HG03103 (cell line): ENCODE measurements at regions not wholly inside any gene's neighbourhood (a gene's known extent, or its start where the extent isn't known, plus 50 kb on each side); places are given as distances from the start of the nearest gene placed in this dataset.
"Not testable (repeated sequence)": the region's sequence is repeated elsewhere in the genome, so short reads cannot be mapped to it uniquely, and the experiment has no call there.

ENCODE experiments used
- ATAC-seq: cut with Tn5 transposase; IDR thresholded peaks from one replicate; pipeline ENCODE4 v1.9.1; 2021; ENCODE audit warnings: low read depth; ENCODE audit not compliant: unreplicated experiment

DNA sequence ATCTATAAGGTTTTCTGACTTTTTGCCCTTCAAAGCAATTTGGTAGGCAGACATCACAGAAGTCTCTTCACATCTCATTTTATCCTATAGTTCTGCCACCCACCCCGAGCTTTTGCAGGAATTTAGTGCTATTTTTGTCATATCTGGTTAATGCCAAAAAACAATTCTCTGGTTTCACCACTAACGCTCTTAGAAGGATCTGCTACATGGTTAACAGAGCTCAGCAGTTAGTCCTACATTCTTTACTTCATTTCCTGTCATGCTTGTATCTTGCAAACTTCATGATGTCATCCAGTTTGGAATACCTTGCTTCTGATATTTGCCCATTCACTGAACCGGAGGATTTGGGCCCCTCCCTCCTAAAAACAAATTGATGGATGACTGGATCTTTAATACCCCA is 116.8 kb upstream of the SERPINE2 start:
- ATAC-seq = no peak

DNA sequence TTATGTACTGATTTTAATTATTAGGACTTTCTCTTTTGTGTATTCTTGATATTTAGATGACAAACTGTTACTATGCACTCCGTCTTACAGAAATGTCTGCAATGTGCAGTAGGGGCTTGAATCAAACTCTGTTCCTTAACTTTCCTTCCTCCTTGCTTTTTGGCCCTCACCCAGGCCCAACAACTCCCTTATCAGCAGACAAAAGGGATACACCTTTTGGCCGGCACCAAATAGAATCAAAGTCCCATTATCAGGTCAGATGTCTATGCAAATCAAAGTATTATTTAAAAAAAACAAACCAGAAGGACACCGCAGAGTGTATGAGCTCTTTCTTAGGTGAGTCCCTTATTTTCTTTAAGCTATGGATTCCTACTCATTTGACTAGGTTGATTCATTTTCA is 116.3 kb upstream of the SERPINE2 start:
- ATAC-seq = no peak

DNA sequence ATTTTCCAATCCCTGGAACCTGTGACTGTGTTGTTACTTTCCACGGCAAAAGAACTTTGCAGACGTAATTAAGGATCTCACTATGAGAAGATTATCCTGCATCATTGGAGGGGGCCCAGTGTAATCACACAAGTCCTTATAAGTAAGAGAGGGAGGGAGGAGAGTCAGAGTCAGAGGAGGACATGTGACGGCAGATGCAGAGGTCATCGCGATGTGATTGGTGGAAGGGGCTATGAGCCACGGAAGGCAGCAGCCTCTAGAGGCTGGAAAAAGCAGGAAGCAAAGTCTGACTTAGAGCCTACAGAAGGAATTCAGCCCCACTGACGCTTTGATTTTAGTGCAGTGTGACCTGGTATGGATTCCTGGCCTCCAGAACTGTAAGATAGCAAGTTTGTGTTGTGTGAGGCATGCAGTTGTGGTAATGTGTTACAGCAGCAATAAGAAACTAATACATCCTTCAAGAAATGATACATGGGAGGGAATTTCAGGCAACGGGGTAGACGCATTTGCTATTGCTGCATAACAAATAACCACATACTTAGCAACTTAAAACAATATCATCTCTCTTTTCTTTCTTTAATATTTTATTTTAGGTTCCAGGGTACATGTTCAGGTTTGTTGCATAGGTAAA is 112.7 kb upstream of the SERPINE2 start:
- ATAC-seq = no peak

DNA sequence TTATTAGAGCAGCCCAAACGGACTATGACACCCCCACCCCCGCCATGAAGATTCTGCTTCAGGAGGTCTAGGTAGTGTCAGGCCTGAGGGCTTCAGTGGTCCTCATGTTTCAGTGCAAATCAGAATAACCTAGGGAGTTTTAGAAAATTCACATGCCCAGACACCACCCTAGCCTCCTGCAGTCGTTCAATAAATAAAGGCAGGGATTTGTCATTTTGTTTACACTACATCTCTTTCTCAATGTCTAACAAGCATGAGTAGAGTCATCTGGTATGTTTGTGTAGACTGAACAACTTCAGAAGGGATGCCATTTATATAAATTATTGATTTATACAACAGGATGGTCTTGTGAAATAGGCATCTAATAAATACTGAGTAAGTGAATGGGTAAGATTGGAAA is 112.1 kb upstream of the SERPINE2 start:
- ATAC-seq = no peak

DNA sequence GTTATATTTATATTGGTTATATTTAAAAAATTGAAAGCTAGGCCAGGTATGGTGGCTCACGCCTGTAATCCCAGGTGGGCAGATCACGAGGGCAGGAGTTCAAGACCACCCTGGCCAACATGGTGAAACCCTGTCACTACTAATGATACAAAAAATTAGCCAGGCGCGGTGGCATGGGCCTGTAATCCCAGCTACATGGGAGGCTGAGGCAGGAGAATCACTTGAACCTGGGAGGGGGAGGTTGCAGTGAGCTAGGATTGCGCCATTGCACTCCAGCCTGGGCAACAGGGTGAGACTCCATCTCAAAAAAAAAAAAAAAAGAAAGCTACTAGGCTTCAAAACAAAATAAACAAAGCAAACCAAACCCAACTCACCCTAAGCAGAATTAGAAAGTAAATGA is 109.0 kb upstream of the SERPINE2 start:
- not testable (repeated sequence) for ATAC-seq

DNA sequence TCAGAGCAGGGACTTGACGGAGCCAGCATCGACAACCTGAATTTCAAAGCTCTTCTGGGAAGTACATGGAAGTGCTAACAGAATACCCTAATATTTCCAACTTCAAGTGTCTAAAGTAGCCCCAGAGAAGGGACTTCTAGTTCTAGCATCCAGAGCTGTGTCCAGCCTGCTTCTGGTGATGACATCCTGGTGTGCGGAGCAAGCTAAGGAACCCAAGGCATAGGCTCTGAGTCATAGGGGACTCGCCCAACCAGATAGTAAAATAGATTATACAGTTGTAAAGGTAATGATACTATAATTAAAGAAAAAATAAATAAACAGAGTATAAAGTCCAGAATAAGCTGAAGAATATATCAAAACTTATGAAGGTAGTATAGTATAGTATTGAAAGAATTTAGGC is 108.1 kb upstream of the SERPINE2 start:
- no peak for ATAC-seq

DNA sequence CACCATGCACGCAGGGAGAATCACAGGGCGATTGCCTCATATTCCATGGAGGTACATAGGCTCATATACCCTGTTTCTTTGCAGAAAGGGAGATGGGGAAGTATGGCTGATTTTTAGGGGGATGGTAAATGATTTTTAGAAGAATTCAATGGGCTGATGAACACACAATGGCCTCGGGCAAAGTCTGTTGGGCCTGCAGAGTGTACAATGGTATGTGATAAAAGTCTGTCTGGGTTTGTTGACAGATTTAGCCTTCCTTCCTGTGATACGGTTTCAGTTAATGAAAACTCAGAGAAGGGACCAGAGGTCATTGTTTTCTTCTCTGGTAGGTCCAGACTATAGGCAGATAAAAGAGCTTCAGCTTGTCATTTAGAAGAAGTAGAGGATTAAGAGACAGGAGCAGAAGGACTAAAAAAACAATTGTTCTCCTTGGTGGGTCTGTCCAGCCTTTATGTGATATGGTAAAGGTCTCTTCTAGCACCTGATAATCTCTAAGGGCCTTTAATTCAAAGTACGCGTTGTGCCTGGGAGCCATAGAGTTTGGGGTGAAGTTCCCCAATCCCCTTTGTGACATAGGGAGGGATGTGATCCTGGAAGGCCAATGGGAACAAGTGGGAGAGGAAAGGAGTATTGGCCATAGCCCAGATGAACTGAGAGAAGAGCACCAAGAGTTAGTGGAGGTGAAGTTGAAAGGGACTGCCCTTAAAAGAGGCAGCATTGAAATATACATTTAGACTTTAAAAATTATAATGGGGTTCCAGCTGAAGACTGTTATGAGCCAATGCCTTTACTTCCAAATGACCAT is 107.5 kb upstream of the SERPINE2 start:
- ATAC-seq = no peak

DNA sequence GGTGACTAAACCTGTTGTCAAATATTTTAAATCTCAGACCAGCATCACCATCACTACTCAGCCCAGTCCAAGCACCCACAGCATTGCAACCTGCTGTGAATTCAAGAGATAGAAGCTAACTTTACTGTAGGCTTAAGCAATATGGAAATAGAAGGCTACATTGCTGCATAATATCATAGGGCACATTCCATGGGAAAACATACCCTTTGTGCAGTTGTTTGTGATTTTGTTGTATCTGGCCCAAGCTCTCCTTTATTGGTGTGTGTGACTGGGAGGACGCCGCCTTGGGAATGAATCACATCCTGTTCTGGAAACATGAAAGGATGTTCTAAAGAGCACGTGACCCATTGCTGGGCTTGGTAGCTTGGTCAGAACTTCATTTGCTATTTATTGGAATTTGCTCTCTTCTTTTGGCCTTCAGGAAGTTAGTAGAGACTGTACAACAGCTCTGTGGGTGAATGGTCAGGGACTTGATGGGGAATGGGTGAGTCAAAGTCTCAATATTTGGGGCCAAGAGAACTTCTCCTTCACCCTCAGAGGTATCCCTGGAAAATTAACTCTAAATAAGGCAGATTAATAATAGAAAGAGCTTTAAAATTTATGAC is 106.8 kb upstream of the SERPINE2 start:
- ATAC-seq = no peak

DNA sequence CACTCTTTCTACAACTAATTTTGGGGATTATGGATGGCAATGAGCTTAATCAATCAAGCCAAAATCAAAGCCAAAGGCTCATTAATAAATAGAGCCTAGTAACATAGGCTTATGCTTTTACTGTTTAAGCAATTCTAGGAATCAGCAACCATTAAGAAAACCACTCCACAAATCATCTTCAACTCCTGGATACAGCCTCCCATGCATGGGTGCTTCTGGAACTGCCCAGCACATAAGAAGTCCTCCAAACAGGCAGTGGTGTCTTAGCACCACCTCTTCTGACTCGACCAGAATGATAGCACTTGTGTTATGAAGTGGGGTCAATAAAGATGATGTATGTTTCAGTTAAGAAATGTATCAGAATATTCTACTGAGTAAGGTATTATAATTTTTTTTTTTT is 104.4 kb upstream of the SERPINE2 start:
- ATAC-seq = no peak

DNA sequence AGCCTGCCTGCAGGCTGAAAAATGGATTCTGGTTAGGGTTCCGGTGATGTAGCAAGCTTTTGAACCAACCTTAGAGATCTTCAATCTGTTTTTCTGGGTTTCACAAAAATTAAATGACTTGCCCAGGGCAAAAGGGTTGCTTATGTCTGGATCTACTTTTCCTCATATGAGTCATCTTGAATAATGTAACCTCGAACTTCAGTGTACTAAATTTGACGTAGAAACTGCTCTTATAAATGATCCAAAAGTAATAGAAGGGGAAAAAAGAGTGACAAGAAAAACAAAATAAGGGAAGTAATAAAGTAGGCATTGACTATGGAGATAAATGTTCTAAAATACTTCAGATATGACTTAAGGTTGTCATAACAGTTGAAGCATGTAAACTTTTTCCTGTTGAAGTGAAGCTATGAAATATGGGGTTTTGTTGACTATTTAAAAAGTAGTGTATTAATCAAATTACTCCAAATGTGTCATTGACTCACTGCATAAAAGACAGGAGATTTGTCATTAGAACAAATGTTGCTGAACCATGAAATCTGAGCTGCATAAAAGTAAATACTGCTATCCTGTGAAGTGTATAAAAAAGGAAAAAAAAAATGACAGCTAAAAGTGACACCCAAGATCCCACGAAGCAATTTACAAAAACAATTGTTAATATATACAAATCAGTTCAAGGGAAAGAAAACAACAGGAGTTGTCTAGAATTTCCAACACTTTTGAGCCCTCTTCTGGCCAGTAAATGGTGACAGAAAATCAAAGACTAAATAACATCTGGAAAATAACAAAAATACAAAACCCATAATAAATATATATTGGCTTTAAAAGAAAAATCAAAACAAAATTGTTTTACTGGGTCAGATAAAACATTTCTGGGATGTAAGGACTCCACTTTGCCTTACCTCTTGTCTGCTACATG is 103.6 kb upstream of the SERPINE2 start:
- ATAC-seq = no peak

DNA sequence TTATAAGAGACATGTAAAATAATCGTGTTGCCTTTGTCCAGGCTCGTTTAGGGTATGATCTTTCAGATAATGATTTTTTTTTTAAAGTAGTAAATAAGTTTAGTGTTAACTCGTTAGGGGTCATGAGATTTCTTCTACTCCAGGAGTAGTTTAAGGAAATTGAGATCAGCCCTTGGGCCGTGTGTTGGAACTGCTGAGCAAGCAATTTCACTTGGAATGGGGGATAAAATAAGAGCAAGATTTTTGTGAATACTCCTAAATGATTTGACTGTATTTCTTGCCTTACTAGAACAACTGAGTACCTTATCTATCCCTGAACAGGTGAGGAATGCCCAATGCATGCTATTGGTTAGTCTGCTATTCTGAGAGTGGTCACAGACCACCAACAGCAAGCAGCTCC is 102.2 kb upstream of the SERPINE2 start:
- no peak for ATAC-seq

DNA sequence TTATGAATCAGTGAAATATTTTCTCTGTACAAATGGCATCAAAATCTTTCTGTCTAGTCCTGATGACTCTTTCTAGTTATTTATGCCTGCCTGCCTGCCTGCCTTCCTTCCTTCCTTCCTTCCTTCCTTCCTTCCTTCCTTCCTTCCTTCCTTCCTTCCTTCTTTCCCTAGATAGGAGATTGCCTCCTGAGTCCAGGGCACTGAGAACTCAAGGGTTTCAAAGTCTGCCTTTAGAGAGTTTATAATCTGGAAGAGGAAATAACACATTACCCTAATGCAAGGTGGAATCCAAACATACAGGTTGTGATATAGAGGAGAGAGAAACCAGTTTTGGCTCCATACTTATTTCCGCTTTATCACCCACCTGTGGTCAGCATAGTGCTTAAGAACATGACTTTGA is 98.1 kb upstream of the SERPINE2 start:
- ATAC-seq = no peak

DNA sequence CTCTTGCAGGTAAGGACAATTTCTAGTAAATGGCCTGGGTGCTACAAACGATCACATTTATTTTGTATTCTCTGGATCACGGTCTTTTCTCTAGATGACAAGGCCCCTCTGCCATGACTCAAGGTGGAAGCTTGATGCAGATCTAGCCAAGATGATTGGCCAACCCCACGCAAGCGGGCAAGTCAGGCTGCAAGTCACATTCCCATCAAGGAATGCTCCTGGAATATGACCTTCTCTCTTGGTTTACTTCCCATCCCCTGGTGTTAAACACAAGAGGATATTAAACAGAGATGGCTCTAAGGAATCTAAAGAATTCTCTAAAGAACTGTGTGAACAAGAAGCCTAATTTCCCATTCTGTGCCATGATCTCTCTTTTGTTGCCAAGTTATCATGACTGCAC is 97.3 kb upstream of the SERPINE2 start:
- no peak for ATAC-seq

DNA sequence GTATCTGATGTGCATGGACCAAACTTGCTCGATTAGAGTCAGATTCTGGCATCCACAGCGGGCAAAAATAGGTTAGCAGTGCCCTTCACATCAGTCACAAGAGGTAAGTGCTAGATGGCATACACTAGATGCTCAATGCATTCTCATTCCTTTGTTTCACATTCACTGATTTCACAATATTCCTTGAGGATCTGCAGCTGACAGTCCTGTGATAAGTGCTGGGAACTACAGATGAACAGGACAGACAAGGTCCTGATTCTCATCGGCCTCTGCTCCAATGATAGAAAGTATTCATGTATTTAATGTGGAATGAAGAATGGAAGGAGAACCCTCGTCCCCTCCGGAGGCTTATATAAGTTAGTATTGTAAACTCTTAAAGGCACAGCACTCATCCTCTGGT is 96.8 kb upstream of the SERPINE2 start:
- ATAC-seq = no peak

DNA sequence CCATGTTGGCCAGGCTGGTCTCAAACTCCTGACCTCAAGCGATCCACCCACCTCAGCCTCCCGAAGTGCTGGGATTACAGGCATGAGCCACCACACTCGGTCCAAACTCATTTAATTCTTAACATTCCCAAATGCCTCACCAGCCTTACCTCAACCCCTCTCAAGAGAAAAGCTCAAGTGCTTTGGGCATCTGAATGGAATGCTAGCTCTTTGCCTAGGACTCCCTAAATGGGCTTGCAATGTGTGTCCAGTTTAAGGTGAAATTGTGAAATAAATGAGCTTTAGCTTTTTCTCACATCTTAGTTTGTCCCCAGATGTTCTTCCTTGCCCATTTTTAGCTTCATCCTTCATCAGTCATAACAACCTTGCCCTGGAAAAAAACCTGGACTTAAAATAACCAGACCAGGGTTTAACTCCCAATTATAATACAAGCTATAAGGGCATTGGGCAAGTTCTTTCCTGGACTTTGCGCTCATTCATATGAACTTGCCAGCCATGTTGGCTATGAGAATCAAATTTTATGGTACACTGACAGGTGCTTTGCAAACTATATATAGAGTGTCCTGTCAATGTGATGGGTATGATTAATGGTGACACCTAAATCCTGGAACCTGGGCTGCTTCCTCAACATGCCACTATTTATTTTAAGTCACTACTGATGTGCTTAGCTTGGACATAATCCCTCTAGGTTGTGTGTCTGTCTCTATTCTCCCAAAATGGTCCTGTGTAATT is 95.1 kb upstream of the SERPINE2 start:
- no peak for ATAC-seq

DNA sequence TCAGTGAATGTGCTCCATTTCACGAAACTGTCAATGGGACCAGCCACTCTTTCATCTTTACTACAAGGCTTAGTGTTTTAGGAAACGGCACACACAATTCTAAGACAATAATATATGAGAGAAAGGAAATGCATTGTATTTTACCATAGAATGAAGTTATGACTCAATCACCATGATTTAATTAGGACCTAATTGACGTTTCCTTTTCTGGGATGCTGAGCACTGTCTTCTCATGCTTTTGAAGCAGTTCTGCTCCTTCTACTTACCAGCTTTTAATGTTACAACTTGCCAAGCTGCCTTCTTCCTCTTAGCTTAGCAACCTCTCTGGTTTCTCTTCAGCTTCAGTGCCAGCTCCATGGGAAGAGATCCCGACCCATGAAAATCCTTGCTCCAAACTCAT is 94.3 kb upstream of the SERPINE2 start:
- ATAC-seq = no peak

DNA sequence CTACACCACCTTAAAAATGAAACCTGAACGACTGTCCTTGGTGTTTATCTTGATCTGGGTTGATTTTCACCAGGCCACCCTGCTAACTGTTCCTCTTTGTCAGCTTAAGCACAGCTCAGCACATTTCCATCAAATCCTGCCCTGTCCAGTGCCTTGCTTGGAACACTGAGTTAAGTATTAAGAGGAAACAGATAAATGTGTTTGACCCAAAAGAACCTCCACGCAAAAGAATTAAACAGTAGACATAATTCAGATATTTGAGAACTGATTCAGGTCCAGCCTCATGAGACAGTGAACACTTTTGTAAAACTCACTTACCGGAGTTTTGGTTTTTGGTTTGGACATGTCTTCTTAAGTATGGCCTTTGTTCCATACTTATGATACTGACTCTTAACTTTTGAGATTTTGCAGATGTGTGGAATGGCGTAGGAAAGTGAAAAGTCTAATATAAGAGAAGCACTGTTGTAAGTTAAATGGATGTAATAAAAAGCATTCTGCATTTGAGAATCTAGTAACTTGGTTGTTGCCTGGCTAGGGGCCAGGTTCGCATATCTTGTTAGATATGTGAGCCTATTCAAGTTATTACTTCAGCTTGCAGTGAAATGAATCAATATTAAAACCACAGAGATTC is 88.9 kb upstream of the SERPINE2 start:
- ATAC-seq = no peak

DNA sequence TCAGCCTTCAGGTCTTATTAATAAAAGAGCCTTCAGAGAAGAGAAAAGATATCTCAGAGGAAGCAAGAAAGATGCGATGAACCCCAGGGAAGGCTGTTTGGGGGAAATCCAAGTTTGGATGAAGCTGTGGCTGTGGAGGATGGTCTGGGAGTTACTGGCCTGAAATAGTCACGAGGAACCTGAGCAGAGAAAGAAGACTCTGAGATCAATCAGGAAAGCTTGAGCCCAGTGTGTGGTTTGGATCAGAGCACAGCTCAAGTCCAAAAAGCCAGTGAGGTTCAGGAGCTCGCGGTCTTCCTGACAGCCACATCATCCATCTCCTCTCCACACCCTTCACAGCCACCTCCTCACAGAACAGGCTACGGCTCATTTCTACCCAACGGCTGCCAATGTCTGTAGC is 87.4 kb upstream of the SERPINE2 start:
- no peak for ATAC-seq

DNA sequence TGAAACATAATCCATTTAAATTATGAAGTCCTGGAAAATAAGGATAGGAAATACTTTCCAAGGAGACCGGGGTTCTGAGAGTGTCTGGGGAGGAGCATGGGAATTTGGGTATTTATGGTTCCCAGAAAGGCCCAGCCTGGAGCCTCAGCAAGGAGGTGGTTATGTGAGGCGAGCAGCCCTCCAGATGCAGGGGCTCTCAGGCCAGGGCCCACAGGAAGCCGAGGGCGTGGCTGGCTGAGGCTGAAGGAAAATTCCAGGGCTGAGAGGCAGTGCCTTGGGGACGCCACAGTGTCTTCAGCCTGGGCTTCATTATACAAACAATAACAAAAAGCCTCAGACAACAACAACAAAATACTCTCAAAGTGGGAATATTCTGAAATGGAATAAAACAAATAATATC is 86.9 kb upstream of the SERPINE2 start:
- ATAC-seq = no peak

DNA sequence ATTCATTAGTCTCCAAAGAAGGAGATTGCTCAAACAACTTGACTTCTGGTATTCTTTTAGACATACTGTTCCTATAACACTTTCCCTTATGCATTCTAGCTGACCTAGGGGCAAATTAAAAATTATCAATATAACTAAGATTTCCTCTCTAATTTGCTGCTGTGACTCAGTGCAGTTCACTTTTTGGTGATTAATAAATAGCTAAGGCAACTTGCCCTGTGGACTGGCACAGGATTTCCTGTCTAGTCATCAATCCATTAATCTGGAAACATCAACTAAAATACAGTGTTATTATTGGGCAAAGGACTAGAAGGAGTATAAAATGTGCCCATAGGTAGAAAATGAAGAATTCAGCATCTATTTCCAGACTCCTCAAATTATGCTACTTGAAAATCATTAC is 83.5 kb upstream of the SERPINE2 start:
- no peak for ATAC-seq
